ENCODE measurements at regions not wholly inside any gene's neighbourhood (a gene's known extent, or its start where the extent isn't known, plus 50 kb on each side); places are given as distances from the start of the nearest gene placed in this dataset.

- no peak for ATAC-seq
- TF ChIP-seq MTA3 (IDR thresholded peaks at IDR 0.05; ENCODE audit: borderline replicate concordance, low read length) (no peak), PAX5 (IDR thresholded peaks at IDR 0.05; ENCODE audit: borderline replicate concordance, low read depth, low read length) (no peak), TARDBP (IDR thresholded peaks at IDR 0.05; ENCODE audit: borderline replicate concordance) (no peak), CBX3 (IDR thresholded peaks at IDR 0.05; ENCODE audit: borderline replicate concordance, low read depth) (no peak), RCOR1 (conservative IDR thresholded peaks at IDR 0.05; ENCODE audit: low read depth, low read length) (no peak), EZH2 (IDR thresholded peaks at IDR 0.05; ENCODE audit: borderline replicate concordance, control insufficient read depth, low read depth, low read length) (no peak), MYB (IDR thresholded peaks at IDR 0.05; ENCODE audit: borderline replicate concordance, low read depth, low read length) (no peak), SP1 (IDR thresholded peaks at IDR 0.05; ENCODE audit: low read depth, low read length) (no peak), ELK1 (IDR thresholded peaks at IDR 0.05; ENCODE audit: low read depth, low read length) (no peak), MAX (IDR thresholded peaks at IDR 0.05; ENCODE audit: low read depth, low read length) (no peak), MYC (IDR thresholded peaks at IDR 0.05; ENCODE audit: insufficient read depth, insufficient read length, insufficient replicate concordance, low read length, severe bottlenecking) (no peak), HDAC2 (IDR thresholded peaks at IDR 0.05) (no peak), CHD2 (IDR thresholded peaks at IDR 0.05; ENCODE audit: borderline replicate concordance, low read depth, low read length) (no peak), ZSCAN29 (IDR thresholded peaks at IDR 0.05) (no peak), E2F4 (IDR thresholded peaks at IDR 0.05; ENCODE audit: low read depth, low read length) (no peak), ETV6 (conservative IDR thresholded peaks at IDR 0.05 in 1 of 2, IDR thresholded peaks at IDR 0.05 in 1 of 2; ENCODE audit: borderline replicate concordance in 1 of 2, low read depth in 1 of 2) (no peak), FOXK2 (IDR thresholded peaks at IDR 0.05) (no peak), ASH2L (IDR thresholded peaks at IDR 0.05; ENCODE audit: borderline replicate concordance, low read depth) (no peak)
- Histone ChIP-seq H3K4me3 (no peak overlapping the region), H3K27ac (ENCODE audit: control insufficient read depth, insufficient read depth) (no peak overlapping the region), H3K27me3 (replicated peaks in 1 of 2; ENCODE audit: control insufficient read depth in 2 of 2, insufficient read depth in 2 of 2, low read length in 1 of 2) (no peaks in the 10 kb centered on the region), H4K20me1 (ENCODE audit: control insufficient read depth, insufficient read depth) (no peaks in the 10 kb centered on the region), H2AFZ (ENCODE audit: control insufficient read depth, low read depth, low read length) (no peak overlapping the region), H3K4me2 (ENCODE audit: control insufficient read depth, insufficient read depth) (no peak overlapping the region), H3K79me2 (ENCODE audit: control insufficient read depth, insufficient read depth, low read length) (no peaks in the 10 kb centered on the region), H3K36me3 (ENCODE audit: control insufficient read depth in 2 of 2, insufficient read depth in 2 of 2, low read length in 1 of 2) (no peaks in the 10 kb centered on the region), H3K9me3 (replicated peaks; ENCODE audit: control insufficient read depth, insufficient read depth, low read length) (no peaks in the 10 kb centered on the region), H3K9ac (ENCODE audit: control insufficient read depth, insufficient read depth, low read length) (no peak overlapping the region), H3K4me1 (ENCODE audit: control insufficient read depth, insufficient read depth, low read length) (no peaks in the 10 kb centered on the region)
- no peak for FAIRE-seq
- no peak for DNase-seq (ENCODE audit: low read depth, low spot score)
- ChIA-PET RAD21 (ENCODE audit: unreplicated experiment) (no interaction called here), CTCF (interaction anchor here (1.8 kb wide), 1 partner anchor 88 kb away, joined by 4 read pairs; no protein-coding TSS in a partner anchor), POLR2A (no interaction called here), SMC1A (ENCODE audit: uncharacterized antibody, unreplicated experiment) (no interaction called here)
- BruUV-seq (replicated peaks) = no TSS peak
- in situ Hi-C loops (cut with MboI) = no loop called here
- intact Hi-C loops (cut with micrococcal nuclease; ENCODE audit: unreplicated experiment) = no loop called here
- 31% methylated on average over 5 of the region's 5 CpGs for WGBS (ENCODE audit: insufficient coverage, insufficient replicate concordance, low lambda C conversion rate, missing lambda C conversion rate)
Observed at GRCh38 chr7:40915071-40915470, 780.3 kb downstream of the SUGCT start.

All from GM12878 (cell line).